Neural progenitor cell (in vitro differentiated cells): ENCODE measurements at regions not wholly inside any gene's neighbourhood (a gene's known extent, or its start where the extent isn't known, plus 50 kb on each side); places are given as distances from the start of the nearest gene placed in this dataset.

Experiments used
- EZH2 ChIP-seq: fragments of 200-600 bp; sonication (generic); IDR thresholded peaks from 2 replicates; pipeline ENCODE4 v1.6.1; 2017; ENCODE audit warnings: antibody characterized with exemption, mild to moderate bottlenecking, moderate library complexity
- EZH2phosphoT487 ChIP-seq: fragments of 200-600 bp; sonication (generic); IDR thresholded peaks from 2 replicates; pipeline ENCODE4 v1.6.1; 2017; ENCODE audit warnings: antibody characterized with exemption
- TF ChIP-seq, protein P1 (sequence below): fragments of 200-600 bp; sonication (generic); IDR thresholded peaks from 2 replicates; pipeline ENCODE4 v1.5.1; 2017; ENCODE audit warnings: antibody characterized with exemption, mild to moderate bottlenecking

DNA sequence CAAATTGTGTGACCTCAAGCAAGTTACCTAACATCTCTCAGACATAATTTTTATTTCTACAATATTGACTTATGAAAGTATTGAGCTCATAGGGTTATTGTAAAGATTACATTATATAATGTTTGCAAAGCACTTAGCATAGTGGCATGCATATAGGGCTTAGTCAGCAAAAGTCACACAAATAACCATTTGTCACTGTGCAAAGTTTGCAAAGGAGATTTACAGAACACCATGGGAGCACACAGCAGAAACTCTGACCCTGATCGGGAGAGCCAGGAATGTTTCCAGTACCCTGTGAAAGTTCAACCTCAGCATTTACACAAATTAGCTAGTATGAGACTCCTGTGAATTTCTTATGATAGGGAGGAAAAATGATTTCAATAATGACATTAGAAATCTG lies 804.6 kb upstream of the RAG2 start:
- no peak for TF ChIP-seq EZH2phosphoT487
- TF ChIP-seq EZH2, result no peak
- TF ChIP-seq, protein P1, sequence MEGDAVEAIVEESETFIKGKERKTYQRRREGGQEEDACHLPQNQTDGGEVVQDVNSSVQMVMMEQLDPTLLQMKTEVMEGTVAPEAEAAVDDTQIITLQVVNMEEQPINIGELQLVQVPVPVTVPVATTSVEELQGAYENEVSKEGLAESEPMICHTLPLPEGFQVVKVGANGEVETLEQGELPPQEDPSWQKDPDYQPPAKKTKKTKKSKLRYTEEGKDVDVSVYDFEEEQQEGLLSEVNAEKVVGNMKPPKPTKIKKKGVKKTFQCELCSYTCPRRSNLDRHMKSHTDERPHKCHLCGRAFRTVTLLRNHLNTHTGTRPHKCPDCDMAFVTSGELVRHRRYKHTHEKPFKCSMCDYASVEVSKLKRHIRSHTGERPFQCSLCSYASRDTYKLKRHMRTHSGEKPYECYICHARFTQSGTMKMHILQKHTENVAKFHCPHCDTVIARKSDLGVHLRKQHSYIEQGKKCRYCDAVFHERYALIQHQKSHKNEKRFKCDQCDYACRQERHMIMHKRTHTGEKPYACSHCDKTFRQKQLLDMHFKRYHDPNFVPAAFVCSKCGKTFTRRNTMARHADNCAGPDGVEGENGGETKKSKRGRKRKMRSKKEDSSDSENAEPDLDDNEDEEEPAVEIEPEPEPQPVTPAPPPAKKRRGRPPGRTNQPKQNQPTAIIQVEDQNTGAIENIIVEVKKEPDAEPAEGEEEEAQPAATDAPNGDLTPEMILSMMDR, result no peak
